SKM-1 treated with dmso at 0.1 percent for 144 hours (cell line): ENCODE measurements at regions not wholly inside any gene's neighbourhood (a gene's known extent, or its start where the extent isn't known, plus 50 kb on each side); places are given as distances from the start of the nearest gene placed in this dataset.

Experiments
- DNase-seq: peaks from one replicate; lab custom pipeline; 2025; ENCODE audit not compliant: unreplicated experiment; lab: John Stamatoyannopoulos, UW

DNA sequence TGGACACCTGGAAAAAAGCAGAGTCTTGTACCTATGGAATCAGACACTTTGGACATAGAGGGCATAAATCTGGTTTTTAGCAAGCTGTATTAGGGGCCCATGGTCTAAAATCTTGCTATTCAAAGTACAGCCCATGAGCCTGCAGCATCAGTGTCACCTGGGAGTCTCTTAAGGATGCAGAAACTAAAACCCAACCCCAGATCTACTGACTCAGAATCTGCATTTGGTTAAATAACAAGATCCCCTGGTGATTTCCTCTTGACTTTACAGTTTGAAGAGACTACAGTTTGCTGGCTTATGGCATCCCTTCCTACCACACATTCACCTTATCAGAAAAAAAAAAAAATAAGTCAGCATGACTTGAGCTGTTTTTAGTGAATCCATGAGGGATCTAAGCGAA is 74.9 kb upstream of the NR2F2 start:
- no peak for DNase-seq

DNA sequence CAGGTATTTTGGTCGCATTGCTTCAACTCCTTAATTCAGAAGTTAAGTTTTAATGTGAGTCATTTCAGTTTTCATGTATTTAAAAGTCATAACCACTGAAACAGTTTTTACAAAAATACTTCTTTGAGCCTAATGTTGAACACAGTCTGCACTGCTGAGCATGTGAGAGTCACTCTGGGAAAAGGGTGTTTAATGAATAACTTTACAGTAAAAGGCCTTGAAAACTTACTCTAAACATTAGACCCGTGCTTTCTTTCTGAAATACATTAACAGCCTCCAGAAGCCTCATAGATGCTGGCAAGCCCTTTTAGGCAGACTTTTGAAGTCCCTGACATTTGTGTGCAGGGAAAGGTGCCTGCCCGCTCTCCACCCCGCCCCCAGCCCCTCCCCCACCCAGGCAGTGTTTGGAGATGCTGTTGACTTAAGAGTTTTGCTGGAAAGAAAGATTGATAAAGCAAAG is 68.9 kb upstream of the NR2F2 start:
- no peak for DNase-seq

DNA sequence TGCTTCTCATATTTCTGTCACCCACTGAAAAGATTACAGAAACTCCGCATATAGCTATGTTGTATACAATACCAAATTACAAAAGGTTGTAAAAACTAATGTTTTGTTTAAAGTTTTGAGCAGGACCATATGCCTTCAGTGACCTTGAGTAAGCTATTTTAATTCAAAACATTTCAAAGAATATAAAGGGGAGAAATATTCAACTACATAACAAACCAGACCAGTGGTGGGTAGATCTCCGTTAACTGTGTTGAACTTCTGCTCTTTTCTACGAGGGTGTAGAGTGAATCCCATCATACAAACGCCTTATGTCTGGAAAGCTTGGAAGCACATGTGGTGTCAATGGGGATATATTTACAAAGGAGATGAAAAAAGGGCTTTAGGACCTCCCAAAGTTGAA is 68.4 kb upstream of the NR2F2 start:
- DNase-seq: no peak

DNA sequence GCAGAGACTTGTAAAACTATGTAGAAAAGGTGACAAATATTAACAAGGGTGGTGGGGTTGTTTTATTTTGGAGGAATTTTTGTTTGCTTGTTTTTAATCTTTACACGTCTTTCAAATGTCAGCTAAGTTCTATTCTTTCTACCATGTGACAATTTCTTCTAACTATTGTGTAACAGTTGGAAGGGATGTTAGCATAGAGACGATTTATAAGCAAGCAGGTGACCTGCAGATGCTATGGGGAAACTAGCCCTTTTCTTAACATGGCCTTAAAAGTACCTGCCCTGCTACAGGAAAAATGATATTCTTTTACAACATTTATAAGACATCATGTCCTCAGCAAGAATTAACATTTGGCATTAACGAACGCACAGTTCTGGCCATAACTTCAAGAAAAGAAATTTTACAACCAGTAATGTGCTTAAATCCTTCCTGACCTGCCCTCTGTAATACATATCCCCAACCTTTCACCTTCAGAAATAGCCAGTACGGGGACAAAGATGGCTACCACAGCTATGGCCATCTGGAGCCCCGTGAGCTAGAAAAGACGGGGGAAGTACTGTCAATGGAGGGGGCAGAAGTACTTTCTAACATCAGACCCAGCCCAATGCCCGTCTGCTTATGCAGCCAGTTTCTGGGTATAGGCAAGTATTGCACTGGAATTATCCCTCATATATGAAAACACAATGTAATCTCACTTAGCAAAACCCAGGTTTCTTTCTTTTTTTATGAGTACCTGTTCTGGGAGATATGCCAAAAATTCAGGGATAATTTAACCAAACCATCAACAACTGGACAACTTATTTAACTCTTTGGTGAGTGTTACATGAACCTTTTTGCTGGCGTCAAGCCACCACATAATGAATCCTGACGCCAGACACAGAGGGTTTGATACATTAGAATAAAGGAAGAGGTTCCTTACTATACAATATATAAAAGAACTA is 67.7 kb upstream of the NR2F2 start:
- DNase-seq: no peak

DNA sequence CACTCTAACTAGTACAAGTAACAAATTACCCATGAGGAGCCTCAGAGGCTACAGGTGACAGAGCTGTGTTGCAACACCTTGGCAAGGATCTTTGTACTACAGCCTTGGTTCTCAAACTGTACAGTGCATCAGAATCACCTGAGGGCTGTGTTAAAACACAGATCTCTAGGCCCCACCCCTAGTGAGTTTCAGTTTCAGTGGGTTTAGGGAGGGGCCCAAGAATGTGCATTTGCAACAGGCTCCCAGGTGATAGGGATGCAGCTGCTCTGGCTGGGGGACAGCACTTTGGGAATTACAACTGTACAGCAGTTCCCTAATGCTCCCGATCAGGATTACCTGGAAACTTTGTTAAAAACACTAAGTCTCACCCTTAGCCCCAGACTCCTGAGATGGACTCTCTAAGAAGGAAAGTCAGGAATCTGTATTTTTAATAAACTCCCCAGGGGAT is 66.1 kb upstream of the NR2F2 start:
- no peak for DNase-seq

DNA sequence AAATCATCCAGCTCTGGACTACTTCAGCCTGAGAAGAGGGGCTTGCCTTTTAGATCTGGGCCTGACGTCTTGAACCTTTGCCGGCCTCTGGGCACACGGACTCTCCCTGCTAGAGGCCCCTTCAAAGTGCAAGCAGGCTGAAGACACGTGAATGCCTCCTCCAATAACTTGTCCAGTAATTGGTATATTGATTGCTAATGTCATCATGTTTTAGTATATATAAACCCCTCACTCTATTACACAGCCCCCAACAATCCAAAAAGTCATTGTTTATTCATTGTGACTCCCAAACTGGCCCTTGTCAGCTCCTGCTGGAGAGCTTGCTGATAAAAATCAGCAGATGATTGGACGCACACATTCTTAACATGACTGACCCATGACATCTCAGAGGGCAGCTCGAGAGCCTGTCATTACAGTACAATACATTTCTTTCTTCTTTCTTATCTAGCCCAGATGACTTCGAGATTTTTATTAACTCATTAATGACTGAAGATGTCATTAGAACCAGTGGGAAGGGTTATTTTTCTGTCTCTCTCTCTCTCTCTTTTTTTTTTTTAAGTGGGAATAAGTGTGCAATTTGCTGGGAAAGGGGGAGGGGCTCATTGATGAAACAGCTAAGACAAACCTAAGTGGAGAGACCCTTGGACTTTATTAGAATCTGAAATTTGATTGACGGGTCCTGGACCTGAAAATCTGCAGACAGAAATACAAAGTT is 65.5 kb upstream of the NR2F2 start:
- DNase-seq: no peak

DNA sequence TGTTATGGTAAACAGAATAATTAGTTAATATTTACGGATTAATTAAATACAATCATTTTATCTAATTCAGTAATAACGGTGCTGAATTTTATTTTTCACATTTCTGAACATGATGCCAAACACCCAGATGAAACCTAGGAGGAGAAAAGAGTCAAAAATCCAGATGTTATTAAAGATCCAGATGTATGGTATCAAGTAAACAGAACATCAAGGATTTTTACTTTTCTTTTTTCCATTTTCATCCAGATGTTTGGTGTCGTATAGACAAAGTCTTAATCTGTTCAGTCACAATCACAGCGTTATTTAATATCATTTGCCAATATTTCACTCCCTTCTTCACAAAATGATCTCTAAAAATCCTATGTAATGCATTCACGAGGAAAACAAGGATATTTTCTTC is 64.0 kb upstream of the NR2F2 start:
- DNase-seq: no peak

DNA sequence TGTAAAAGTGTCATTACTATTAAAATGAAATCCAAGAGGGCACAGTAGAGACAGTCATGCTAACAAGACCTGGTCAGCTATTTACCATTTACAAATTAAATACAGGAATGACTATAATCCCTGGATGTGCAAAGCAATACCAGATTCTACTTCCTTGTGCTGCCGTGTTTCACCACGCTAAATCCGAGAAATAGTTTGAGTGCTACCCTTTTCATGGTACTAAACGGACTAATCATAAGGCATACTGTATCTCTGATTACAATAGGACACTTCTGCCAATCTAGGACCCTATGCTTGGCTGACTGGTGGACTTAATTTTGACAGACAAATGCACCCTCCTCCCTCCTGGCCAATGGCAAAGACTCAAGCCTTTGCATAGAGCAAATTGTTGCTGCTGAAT is 63.0 kb upstream of the NR2F2 start:
- DNase-seq: no peak

DNA sequence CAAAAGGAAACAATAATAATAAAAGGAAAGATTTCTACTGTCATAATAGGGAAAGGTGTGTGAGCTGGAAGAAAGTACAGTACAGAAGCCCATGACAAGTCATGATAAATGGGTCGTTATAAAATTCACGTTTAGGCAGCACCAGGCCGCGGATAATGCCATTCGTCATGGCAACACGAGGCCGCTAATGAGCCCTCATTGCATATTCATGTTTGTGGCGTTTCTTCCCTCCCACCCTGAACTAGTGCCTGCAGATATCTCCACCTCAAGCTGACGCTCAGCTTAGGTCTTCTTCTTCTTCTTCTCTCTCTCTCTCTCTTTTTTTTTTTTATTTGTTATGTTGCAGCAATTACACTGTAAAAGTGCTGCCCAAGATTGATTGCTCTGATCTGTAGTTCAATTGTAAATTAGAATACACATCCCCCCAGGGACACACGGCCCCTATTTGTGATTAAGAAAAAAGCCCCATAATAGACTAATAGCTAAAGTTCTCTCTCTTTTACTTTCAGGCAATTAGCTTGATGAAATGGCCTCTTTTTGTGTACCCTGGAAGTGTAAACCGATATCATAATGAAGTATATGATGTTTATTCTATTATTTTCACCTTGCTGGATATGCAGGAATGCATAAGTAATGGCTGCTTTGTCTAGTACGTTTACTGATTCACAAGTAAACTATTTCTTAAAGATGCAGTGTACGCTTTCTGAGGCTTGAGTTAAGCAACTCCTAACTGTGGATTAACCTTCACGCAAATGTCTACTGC is 61.9 kb upstream of the NR2F2 start:
- DNase-seq: no peak

DNA sequence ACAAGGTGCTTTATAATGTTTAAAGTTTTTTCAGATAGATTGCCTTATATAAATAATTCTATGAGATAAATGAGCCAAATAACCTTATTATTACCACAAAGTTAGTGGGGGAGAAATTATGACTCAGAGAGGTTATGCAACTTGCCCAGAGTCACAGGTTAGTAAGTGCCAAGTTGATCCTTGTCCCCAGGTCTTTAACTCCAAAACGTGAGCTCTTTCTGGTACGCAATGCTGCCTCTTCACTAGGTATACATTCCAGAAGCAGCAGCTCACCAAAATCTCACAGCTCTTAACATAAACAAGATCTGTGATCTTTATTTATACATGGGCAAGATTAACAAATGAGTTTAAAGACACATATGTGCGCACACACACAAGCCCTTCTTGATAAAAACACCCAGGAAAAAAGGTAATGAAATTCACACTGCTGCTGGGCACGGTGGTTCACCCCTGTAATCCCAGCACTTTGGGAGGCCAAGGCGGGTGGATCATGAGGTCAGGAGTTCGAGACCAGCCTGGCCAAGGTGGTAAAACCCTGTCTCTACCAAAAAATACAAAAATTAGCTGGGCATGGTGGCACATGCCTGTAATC is 59.8 kb upstream of the NR2F2 start:
- no peak for DNase-seq

DNA sequence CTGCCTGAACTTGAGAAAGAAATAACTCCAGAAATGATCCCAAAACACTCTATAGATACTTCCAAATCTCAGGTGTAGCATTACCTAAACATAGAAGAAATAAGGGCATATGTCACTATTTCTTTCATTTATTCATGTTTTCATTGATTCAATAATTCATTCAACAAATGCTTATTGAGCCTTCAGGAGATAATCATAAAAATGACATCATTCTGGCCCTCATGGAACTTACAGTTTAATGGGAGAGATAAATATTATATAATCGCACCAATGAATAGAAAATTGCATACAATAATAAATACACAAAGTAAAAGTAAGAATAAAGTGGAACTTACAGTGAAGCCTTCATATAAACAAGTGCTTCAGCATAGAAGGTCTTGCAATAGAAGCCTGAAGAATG is 58.1 kb upstream of the NR2F2 start:
- DNase-seq: no peak

DNA sequence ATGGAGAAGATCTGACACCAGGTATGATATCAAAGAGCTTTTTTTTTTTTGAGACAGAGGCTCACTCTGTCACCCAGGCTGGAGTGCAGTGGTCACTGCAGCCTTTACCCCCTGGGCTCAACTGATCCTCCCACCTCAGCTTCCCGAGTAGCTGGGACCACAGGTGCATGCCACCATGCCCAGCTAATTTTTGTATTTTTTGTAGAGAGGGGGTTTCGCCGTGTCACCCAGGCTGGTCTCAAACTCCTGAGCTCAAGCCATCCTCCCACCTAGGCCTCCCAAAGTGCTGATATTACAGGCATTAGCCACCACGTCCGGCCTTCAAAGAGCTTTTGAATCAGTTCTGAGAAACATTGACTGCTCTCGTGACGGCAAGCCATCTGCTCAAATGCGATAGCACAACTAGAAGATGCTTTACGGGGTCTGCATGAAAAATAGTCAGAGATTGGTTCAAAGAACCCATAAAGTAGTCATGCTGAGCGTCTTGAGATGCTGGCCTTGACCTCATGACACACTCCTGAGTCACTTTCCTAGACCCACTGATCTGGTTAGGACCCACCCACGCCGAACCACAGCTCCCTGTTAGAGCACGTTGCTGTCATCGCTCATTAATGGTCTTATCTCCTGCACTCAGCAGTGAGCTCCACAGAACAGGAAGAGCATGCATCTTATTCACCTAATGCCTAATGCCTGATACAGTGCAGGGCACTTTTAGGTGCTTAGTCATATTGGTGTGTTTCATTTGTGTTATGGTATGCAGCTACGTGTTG is 57.0 kb upstream of the NR2F2 start:
- DNase-seq: no peak

DNA sequence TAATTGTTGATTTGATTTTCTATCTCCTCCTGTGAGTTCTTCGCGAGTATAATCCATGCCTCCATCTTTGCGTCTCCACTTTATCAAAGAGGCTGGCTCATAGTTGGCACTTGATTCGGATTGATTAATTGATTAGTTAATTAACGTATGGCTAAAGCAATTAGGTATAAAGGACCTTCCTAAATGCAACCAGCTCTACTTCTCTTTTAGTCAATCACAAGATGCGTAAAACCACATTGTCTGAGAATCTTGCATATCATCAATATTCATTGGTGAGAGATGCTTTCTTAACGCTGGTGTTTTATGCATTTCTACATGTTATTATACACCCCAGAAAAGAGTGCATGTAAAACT is 56.4 kb upstream of the NR2F2 start:
- DNase-seq: no peak

DNA sequence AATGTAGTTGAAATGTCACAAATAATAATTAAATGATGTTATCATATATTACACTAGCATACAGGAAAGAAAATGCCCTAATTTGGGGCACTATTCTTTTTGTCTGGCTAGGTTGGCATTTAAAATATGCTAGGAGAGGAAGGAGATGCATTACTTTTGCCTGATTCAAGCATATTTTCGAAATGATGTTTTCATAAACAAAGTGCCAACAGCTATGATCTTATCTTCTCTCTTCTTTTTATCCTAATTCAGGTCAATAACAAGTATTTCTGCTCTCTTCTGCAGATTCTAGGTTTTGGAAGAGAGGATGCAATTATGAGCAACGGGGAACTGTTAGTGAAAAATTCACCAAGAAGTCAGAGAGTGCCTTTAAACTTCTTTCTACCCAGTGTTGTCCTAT is 55.8 kb upstream of the NR2F2 start:
- DNase-seq: no peak

DNA sequence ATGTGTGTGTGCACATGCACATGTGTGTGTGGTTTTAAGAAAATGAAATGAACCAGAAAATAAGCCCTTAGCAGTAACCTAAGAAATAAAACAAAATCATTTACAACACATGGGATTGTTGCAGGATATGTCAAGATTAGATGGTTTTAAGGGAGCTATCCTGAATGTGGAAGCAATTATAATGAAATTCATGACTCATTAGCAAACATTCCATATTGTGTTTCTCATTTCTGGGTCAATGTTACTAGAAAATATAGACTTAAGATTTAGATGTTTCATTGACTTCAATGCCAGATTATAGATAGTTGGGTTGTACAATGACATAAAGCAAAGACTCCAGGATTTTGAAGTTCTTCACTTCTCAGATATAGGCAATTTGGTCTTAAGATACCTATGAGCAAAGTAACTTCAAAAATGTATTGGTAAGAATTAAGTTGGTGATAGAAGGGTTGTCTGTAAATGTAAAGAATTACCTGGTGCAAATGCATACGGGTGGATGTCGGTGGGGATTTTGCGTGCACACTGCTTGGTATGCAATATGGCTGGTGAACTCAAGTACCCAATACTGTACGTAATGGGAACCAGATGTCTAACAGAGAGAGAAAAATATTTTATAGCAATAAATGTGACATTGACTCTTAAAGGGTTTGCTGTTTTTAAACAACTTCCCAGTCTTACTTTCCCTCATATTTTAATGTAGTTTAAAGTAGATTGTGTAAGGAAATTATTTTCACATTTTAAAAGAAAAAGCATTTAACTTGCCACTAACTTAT is 53.9 kb upstream of the NR2F2 start:
- no peak for DNase-seq
